Fibroblast of pulmonary artery (primary cell): ENCODE measurements at regions not wholly inside any gene's neighbourhood (a gene's known extent, or its start where the extent isn't known, plus 50 kb on each side); places are given as distances from the start of the nearest gene placed in this dataset.
"Not testable (repeated sequence)": the region's sequence is repeated elsewhere in the genome, so short reads cannot be mapped to it uniquely, and the experiment has no call there.

Experiments
- DNase-seq: peaks from one replicate; pipeline ENCODE4 v3.0.0-alpha.2; 2010; ENCODE audit warnings: low read depth
- H3K4me3 ChIP-seq: replicated peaks from 2 replicates; pipeline ENCODE4 v1.5.1; 2011; ENCODE audit warnings: low read depth, mild to moderate bottlenecking, control low read depth, low read length, moderate library complexity
- TF ChIP-seq, protein P1 (sequence below): IDR thresholded peaks from 2 replicates; pipeline ENCODE4 v1.5.1; 2011; ENCODE audit warnings: mild to moderate bottlenecking, control low read depth, low read length, inconsistent platforms; ENCODE audit errors: missing control alignments

DNA sequence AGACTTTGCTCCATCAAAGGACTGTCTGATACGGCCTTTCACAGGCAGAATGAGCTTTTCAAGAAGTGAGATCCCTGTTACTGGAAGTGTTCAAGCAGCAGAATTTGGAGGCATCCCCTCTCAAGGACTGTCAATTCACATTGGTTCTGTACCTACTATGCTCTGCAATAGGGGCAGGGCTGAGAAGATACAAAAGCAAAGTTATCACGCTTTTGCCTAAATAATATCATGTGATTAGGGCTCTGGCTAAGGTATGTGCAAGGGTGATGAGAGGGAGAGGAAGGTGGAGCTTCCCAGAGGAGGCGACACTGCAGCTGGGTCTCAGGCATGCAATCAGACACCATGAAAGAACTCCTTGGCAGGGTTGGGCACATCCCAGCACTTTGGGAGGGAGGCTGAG lies 80.2 kb upstream of the PIM1 start:
- TF ChIP-seq, protein P1, sequence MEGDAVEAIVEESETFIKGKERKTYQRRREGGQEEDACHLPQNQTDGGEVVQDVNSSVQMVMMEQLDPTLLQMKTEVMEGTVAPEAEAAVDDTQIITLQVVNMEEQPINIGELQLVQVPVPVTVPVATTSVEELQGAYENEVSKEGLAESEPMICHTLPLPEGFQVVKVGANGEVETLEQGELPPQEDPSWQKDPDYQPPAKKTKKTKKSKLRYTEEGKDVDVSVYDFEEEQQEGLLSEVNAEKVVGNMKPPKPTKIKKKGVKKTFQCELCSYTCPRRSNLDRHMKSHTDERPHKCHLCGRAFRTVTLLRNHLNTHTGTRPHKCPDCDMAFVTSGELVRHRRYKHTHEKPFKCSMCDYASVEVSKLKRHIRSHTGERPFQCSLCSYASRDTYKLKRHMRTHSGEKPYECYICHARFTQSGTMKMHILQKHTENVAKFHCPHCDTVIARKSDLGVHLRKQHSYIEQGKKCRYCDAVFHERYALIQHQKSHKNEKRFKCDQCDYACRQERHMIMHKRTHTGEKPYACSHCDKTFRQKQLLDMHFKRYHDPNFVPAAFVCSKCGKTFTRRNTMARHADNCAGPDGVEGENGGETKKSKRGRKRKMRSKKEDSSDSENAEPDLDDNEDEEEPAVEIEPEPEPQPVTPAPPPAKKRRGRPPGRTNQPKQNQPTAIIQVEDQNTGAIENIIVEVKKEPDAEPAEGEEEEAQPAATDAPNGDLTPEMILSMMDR, result no peak
- no peak overlapping the region for H3K4me3 ChIP-seq

DNA sequence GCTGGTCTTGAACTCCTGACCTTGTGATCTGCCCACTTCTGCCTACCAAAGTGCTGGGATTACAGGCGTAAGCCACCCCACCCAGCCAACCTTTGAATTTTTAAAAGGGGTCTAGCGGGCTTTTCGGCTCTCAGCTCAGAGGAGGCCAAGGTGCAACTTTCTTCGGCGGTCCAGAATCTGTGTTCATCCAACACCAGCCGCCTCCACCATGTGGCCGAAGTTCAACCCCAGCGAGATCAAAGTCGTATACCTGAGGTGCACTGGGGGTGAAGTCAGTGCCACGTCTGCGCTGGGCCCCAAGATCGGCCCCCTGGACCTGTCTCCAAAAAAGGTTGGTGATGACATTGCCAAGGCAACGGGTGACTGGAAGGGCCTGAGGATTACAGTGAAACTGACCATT lies 78.8 kb upstream of the PIM1 start:
- not testable (repeated sequence) for H3K4me3 ChIP-seq, DNase-seq

More for the DNA sequence above, 80.2 kb upstream of the PIM1 start:
- DNase-seq, result no peak

DNA sequence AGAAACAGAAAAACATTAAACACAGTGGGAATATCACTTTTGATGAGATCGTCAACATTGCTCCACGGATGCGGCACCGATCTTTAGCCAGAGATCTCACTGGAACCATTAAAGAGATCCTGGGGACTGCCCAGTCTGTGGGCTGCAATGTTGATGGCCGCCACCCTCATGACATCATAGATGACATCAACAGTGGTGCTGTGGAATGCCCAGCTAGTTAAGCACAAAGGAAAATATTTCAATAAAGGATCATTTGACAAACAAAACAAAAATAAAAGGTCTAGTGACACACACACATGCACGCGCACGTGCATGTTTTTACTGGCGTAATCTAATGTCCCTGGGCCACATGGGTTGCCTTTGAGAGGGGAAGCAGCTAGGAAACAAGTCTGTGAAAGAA lies 78.4 kb upstream of the PIM1 start:
- peak; percentile 39 for DNase-seq

DNA sequence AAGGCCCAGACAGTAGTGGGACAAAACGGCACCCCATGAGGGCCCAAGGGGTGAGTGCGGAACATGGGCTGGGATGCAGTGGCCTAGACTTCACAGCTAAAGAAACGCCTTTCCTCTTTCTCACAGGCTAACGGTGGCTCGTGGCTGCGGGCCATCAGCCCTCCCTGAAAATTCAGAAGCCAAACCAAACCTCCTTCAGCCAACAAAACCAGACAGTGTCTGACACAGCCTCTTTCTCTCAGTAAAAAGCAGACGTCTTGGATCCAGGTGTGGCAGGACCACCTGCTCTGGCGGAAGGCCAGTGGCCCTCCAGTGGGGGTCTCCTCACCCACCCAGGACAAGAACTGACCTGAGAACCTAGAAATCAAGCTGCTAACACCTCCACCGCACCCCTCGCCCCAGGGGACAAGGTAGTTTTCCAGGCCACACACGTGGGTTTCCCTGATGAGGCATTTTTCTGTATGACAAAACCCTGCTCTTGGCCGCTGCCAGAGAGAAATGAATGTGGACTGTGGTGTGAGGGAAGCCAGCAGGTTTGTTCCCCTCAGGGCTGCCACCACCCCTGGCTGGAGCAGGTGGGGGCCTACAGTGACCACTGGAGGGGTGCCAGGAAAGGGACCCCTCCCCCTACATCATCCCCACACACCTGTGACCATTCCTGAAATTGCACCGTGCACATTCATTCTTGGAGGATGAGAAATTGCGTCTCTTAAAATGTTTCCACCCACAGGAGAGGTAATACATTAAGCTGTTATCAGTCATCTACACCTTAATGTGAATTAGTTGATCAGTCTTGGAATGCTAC lies 76.8 kb upstream of the PIM1 start:
- TF ChIP-seq, protein P1, result no peak
- DNase-seq, result no peak
- no peak overlapping the region for H3K4me3 ChIP-seq

More for the DNA sequence above, 78.4 kb upstream of the PIM1 start:
- not testable (repeated sequence) for H3K4me3 ChIP-seq

DNA sequence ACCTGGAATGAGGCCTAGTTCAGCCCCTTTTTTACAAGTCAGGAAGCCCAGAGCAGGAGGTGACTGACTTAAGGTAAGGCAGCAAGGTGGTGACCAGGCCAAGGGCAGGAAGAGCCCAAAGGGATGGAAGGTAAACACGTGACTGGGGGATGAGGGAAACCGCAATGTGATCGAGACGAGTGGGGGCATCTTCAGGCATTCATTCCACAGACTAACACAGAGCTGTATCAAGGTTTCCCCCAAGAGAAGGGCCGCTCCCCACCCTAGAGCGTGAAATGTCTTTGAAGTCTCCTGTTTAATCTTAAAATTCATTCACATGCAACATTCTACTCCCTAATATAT lies 76.3 kb upstream of the PIM1 start:
- TF ChIP-seq, protein P1, result no peak
- no peak overlapping the region for H3K4me3 ChIP-seq

DNA sequence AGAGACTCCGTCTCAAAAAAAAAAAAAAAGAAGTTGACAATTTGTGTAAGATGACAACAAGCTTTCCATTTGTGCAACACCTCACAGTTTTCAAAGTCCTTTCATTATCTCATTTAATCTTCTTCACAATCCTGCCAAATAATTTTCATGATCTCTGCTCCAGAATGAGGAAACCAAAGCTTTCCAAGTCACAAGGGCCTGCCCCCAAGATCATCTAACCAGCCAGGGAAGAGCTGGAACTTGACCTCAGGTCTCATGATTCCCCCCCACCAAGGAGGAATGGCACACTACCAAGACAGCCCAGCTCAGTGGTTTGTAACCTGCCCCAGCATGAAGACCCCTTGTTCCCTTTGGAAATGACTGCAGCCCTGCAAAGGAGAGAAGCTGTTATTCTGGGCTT lies 74.0 kb upstream of the PIM1 start:
- no peak for DNase-seq
- TF ChIP-seq, protein P1, result no peak
- H3K4me3 ChIP-seq, result no peak overlapping the region

More for the DNA sequence above, 76.3 kb upstream of the PIM1 start:
- no peak for DNase-seq

DNA sequence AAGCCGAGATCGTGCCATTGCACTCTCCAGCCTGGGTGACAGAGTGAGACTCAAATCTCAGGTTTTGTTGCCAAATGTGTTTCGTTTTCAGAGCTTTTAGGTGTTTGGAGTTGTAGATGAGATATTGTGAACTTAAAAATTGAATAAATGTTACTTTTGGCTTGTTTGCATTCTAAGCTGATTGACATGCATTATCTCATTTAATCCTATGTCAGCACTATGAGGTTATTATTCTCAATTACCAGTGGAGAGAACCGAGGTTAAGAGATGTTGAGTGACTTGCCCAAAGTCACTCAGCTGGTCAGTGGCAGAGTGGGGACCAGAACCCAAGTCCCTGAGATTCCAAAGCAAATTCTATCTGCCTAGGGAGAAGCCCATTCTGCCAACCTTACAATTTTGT lies 72.6 kb upstream of the PIM1 start:
- TF ChIP-seq, protein P1, result no peak
- no peak for DNase-seq
- H3K4me3 ChIP-seq, result no peak overlapping the region

DNA sequence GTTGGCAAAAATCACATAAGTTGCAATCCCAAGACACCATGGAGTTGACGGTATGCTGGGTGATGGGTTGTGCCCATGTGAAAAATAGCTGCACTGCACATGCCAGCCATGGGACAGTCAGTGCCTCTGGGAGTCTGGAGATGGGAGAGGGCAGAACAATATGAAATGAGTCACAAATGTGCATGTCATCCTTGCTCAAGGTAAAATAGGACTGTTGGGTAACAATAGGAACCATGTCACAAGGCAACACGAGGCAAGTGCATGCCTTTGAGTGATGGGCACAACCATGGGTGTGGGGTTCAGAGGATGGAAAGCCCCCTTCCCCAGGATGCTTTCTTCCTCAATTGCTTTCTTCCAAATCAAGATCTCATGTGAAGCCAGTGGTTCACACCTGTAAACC lies 70.5 kb upstream of the PIM1 start:
- TF ChIP-seq, protein P1, result no peak
- H3K4me3 ChIP-seq, result no peak overlapping the region
- DNase-seq, result no peak
